ENCODE measurements at regions not wholly inside any gene's neighbourhood (a gene's known extent, or its start where the extent isn't known, plus 50 kb on each side); places are given as distances from the start of the nearest gene placed in this dataset.
"Not testable (repeated sequence)": the region's sequence is repeated elsewhere in the genome, so short reads cannot be mapped to it uniquely, and the experiment has no call there.

DNA sequence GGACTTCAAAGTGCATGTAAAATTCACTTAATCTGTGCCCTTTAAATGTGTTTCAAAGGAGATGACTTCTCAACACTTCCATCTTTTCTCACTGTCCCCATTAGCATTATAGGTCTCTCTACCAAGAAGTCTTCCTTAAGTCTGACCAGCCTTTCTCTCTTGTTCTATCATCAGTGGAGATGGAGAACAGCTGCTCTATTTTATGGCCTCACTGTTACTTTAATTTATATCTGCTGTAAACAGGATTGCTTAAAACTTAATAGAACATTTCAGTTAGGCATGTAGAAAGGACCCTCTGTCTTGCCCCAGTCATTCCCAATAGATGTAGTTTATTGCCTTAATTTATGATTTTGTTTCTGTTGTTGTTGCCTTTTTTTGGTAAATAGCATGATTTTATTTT is 86.0 kb upstream of the CDC42EP3 start:
- in situ Hi-C loops (cut with MboI; ENCODE audit: low sequenced_read_pairs), result not testable (repeated sequence)

DNA sequence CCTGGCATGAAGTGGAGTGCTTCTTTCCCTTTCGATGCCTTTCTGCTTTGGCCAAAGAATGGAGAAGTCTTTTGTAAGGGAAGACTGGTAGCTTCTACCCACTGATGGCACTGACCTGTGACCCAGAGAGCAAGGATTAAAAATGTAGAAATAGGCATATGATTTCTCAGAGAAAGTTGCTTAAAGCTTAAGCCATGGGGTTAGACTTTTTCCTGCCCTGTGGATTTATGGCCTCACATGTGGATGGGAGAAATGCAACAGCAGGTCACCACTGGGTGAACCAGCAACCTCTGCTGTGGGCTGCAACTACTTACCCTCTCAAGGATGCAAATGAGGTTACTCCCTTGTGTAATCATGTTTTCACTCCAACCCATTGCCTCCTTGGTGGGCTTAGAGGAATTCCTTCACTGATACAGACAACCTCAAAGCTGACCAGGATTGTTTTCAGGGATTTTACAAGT is 86.7 kb upstream of the CDC42EP3 start:
- in situ Hi-C loops (cut with MboI; ENCODE audit: low sequenced_read_pairs), result not testable (repeated sequence)

DNA sequence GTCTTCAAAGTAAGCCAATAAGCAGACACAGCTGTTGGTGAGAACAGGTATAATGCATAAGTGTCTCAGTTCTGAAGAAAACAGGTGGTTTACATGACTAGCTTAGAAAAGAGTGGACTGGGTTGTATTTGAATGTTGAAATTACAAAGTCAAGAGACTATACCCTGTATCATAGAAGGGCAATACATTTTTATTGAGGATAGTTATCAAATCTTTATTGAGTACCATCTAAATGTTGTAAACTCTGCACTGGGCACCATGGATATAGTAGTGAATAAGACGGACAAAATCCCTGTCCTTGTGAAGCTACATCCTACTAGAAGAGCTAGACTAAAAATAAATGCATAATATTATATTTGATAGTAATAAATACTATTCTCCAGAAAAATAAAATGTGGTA is 88.5 kb upstream of the CDC42EP3 start:
- in situ Hi-C loops (cut with MboI; ENCODE audit: low sequenced_read_pairs), result not testable (repeated sequence)

DNA sequence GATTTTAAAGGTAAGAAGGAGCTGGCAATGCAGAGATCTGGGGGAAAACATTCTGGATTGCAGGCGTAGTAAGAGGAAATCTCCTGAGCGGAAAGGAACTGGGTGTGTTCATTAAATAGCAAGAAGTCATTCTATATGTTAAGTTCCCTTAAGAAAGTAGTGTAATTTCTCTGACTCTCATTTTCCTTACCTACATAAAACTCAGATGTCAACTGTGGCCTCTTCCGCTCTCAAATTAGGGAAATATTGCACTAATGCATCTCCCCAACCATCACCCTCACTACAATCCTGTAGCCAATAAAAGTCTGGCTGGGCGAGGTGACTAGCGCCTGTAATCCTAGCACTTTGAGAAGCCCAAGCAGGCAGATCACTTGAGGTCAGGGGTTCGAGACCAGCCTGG is 89.0 kb upstream of the CDC42EP3 start:
- in situ Hi-C loops (cut with MboI; ENCODE audit: low sequenced_read_pairs), result no loop called here

DNA sequence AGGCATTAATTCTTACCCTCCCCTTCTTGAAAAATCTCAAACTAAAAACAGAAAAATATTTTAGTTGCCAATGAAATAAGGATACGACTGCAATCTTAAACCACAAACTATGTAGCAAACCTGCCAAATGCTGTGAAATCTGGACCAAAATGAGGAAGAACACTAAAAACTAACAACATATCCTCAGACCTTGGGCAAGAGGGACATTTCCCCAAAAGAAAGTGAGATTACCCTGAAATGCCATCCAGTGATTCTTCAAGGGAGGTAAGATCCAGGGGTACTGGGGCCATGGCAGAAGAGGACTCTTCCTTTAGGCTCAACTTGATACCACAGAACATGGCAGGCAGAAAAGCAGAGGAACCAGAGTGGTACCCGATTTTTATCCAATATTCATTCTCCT is 90.8 kb upstream of the CDC42EP3 start:
- in situ Hi-C loops (cut with MboI; ENCODE audit: low sequenced_read_pairs), result not testable (repeated sequence)

DNA sequence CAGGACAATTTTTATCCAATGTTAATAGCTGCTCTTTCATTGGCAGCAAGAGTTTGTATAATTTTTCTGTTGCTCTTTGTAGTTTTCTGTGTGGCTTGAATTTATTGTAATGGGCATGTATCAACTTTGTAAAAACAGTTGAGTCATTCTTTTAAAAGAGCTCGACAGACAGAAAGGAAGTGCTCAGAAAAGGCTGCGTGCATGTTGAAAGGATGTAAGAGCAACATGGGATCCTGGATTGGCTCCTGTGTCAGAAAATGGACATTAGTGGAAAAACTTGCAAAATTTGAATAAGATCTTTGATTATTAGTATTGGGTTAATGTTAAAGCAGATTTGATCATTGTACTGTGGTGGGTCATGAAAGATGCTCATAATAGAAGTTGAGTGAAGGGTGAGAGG is 93.3 kb upstream of the CDC42EP3 start:
- in situ Hi-C loops (cut with MboI; ENCODE audit: low sequenced_read_pairs), result no loop called here

DNA sequence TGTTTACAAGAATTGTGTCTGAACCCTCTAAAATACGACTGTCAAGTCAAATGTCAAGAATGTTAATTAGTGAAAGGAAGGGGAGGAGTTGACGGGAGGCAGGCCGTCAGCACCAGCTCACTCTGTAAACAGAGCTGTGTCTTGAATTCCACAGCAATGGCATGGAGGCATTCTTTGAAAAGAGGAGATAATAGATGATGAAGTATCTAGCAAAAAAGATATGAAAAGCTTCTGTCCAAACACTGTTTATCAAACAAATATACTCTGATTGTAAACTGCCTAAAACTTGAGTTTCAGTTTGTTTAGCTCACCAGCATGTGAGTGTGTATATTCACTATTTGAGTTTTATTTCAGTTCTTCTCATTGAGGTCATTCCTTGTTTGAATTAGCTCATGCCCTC is 94.7 kb upstream of the CDC42EP3 start:
- in situ Hi-C loops (cut with MboI; ENCODE audit: low sequenced_read_pairs), result no loop called here

DNA sequence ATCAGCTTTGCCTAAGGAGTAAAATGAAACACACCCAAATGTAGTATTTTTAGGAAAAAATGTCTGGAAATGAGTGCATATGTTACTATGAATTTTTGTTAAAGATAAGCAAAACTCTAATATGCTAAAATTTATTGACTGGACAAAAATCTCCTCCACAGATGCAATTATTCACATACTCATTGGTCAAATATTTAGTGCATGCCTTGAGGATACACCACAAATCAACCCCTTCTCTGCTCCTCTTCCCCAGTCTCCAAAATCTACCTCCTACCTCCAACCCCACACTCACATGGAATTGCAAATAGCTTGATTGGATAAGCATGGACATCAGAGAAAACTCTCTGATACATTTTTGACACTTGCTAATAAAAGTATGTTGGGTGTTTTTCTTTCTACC is 95.6 kb upstream of the CDC42EP3 start:
- in situ Hi-C loops (cut with MboI; ENCODE audit: low sequenced_read_pairs), result no loop called here

DNA sequence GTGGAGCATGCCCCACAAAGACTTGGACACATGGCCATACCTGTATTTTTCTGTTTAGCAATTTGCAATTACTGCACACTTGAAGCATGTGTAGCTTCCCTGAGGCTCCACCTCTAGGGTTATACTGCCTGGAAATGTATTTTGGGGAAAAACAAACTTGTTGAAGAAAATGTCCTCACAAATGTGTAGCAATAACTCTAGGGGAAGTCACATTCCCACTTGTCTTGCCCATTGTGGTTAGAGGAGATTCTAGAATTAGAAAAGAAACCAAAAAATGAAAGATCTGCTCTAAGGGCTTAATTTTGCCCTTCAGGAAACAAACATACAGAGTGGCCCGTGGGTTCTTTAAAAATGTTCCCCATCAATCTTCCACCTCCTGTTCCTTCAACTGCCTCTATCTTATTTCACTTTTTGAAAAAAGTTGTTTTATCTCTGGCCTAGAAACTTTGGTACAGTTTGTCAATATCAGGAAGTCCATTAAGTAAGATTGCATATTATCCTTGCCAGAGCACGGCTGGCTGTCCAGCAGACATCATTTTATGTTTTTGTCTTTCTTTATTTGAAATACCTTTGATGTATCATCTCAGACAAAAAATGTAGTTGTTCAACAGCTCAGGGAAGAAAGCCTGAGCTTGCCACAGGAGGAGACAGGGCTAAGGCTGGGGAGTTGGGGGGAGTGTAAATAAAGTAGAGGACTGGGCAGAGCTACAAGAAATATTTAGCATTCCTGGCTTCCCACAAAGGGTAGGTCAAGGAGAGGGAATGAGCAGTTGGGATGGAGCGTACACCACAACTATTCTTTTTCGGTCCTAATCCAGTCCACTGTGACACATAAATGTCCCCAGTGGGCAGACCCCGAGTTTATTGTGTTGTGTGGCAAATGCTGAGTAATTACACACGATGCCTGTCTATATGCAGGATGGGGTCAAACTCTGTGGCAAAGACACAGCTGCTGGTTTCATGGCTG is 96.8 kb upstream of the CDC42EP3 start:
- in situ Hi-C loops (cut with MboI; ENCODE audit: low sequenced_read_pairs), result no loop called here

DNA sequence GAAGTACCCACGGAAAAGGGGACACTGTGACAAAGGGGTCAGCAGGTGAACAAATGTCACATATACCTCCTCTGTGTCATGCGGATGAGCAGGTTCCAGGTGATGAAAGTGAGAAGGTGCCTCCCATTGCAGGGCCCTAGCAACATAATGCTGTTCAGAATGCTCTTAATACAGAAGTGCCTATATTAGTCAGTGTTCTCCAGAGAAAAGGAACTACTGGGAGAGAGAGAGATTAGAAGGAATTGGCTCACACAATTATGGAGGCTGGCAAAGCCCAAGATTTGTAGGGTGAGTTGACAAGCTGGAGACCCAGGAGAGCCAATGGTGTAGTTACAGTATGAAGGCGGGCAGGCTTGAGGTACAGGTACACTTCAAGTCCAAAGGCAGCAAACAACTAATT is 98.1 kb upstream of the CDC42EP3 start:
- in situ Hi-C loops (cut with MboI; ENCODE audit: low sequenced_read_pairs), result no loop called here

DNA sequence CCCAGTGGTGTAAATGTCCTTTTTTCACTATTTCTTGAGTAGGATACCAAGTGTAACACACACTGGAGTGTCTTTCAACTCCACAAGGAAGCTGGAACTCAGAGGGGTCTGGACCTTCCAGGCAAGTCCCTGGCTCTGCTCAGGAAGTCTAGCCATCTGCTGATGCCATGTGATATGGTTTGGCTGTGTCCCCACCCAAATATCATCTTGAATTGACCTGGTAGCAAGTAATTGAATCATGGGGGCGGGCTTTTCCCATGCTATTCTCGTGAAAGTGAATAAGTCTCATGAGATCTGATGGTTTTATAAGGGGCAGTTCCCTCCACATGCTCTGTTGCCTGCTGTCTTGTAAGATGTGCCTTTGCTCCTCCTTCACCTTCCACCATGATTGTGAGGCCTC is 99.4 kb upstream of the CDC42EP3 start:
- in situ Hi-C loops (cut with MboI; ENCODE audit: low sequenced_read_pairs), result no loop called here

DNA sequence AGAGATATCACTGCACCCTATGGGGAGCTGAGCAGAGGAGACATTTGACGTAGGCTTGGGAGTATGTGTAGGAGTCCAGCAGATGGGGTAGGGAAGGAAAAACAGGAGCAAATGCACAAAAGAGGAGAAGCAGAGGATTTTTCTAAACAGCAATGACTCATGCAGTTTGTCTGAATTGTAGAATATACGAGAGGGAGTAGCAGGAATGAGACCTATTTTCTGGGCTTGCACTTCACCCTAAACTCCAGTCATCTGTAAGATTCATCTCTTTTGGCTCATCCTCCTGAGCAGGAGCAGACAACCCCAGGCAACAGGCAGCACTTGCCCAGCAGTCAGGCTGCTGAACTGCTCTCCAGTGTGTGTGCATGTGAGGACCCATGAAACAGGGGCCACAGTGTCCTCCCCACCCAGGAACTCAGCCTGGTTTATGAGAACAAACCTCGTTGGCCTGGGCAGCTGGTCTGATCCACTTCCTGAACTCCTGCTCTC is 100.2 kb upstream of the CDC42EP3 start:
- in situ Hi-C loops (cut with MboI; ENCODE audit: low sequenced_read_pairs), result no loop called here

DNA sequence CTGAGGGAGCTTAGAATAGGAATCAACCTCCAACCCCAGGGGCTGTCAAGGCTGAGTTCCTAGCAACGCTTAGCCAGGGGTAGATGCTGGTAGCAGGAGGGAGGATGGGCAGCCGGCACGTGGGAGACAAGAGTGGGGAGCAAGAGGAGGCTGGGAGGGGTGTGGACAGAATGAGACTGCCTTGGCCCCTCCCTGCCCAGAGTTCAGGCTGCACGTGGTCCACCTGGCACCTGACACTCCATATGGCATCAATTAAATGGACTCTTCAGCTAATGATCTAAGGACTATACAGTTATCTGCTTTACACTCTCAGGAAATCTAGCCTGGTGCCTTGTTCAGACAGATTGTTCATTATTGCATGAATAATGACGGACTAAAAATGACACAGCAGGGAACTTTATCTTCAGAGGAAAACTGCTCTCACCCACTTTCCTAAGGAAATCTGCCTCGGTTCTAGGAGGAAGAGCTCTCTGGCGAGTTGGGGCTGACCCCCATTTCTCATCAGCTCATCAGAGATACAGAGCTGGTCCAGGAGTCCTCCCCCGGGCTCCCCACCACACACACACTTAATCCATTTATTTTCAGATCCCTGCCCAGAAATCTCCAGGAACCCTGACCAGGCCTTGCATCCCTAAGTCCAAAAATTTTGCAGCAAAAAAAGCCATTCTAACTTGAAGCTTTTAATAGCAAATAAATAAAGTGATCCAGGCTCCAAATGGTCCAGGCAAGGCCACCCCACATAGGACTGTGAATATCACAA is 102.1 kb upstream of the CDC42EP3 start:
- in situ Hi-C loops (cut with MboI; ENCODE audit: low sequenced_read_pairs), result no loop called here

DNA sequence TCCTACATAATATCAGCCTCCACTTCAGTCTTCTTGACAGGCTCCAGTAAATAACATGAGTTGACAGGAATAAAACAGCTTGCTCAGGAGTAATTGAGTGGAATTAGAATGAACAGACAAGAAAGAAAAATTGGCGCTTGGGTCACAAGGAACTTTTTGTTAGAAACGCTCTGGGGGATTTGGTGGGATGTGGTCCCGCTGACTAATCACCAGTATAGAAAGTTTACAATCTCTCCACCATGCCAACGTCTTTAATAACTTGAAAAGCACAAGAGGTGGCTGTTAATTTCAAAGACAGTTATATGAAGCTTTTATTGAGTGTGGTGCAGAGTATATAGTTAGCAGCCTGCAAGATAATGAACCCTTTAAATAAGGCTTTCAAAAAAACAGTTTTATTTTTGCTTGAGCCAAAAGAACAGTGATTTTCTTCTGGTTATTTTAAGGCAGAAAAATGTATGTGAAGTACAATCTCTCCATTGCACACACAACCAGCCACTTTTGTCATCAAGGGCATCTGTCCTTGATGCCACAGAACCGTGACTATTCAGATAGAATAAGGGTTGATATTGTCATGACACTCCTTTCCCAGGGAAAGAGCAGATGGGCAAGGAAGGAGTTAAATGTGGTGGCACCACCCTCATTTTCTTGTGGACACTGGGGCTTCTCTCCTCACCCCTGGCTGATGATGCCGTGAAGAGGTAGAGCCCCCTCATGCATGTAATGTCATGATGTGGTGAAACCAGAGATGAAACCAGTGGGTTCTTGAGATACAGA is 102.9 kb upstream of the CDC42EP3 start:
- in situ Hi-C loops (cut with MboI; ENCODE audit: low sequenced_read_pairs), result not testable (repeated sequence)

DNA sequence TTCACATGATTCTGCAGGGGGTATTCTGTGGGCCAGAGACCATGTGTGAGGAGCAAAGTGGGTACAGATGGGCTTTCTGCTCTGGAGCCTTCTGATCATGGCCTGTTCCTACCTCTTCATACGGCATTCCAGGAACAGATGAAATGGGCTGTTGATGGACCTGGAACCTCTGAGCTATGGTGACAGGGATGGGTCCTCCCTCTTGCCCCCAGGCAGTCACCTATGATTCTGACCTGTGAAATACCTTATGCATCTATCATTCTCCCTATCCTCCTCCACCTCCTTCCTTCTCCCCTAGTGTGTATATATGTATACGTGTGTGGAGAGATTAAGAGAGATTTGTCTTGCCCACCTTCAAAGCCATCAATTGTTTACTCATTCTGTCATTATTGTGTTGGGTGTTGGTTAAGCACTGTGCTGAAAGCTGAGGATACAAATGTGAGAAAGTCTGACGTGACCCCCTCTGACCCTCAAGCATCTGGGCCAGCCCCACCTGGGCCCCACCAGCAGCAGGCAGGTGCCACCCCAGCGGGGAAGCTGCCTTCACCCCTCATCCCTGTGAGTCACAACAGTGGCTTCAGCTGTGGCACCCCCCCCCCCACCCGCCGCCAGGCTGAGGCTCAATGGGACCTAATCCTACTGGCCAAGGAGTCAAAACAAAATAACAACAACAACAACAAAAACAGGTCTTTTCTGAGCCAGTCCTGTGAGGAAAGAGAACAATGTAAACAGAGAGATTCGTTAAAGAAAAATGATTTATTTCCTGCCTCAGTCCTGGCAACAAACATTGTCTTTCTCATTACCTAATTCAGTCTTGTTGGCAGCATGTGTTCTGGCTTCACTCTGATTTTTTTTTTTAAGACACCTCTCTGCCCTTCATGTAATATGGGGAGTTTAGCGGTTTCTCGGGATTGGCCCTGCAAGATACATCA is 103.8 kb upstream of the CDC42EP3 start:
- in situ Hi-C loops (cut with MboI; ENCODE audit: low sequenced_read_pairs), result no loop called here

DNA sequence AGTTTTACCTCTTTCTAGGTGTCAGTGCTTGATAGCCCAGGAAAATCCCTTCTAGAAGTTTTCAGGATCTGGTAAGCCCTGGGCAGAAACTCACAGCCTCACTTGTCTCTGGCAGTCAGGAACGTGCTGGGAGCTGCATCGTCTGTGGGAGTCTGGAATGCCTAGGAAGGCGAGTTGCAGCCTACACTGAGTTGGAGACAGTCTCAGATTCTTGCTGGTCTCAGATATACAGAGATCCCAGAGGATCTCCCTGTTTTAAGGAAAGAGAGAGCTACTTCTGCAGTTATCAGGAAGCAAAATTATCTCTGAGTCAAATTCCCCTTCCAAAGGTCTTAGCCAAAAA is 104.4 kb upstream of the CDC42EP3 start:
- in situ Hi-C loops (cut with MboI; ENCODE audit: low sequenced_read_pairs), result no loop called here

DNA sequence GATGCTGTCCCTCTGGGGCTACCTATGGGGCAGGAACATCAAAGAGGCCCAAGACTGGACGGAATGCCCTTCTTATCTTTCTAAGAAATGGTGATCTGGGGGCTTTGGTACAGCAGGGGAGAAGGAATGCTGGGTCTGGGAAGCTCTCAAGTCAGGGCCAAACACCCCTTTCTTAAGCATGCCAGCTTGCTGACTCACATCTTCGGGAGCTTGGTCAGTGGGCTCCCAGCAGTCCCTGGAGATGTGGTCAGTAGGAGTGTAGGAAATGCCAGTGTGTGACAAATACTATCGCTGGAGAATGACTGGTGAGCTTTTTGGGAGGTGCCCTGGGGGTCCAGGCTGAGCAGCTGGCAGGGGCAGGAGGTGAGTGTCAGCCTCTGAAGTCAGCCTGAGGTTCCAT is 105.0 kb upstream of the CDC42EP3 start:
- in situ Hi-C loops (cut with MboI; ENCODE audit: low sequenced_read_pairs), result no loop called here

DNA sequence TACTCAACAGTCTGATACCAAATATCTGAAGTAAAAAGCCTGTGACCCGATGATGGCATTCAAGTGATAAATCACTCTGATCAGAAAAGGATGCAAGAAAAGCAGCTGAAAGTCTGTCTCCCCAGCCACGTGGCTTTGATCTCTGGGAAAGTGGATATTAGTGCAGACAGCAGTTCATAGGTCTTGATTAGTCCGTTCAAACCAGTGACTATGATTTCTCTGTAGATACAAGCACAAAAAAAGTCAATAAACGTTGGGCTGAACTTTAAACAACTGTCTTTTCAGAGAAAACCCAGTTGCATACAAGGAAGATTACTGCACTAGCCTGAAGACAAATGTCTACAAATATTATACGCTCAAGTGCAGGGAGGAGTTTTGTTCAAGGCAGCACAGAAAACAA is 107.7 kb upstream of the CDC42EP3 start:
- in situ Hi-C loops (cut with MboI; ENCODE audit: low sequenced_read_pairs), result no loop called here

DNA sequence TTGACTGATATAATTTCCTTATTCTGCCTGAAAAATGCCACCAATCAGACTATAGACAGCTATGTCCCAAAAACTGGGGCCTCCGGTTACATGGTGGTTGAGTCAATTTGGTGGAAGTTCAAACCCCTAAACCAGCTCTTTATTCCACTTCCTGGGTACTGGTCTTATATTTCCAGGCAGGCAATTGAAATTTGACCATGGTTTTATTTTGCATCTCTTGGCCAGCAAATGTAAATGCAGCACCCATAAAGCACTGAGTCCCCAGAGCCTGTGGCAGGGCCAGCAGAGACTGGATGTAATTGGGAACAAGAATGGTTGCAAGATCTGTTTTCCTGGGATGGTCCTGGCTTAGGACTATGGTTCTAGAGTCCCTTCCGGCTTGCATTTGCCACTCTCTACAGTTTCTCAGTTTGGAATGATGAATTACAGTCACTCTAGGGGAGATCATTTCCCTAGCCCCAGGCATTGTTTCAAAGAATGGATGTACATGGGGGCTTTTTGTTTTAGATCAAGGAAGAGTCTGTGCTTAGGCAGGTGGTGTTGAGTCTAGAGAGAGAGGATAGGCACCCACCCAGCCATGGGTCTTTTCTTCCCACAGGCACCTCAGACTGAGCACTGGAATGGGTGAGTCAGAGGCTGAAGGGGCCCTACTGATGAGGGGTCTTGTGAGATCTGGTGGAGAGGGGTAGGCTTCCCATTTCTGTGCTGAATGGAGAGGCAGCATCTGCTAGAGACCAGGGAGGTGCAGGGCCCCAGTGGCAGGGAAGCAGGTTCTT is 108.4 kb upstream of the CDC42EP3 start:
- in situ Hi-C loops (cut with MboI; ENCODE audit: low sequenced_read_pairs), result no loop called here

DNA sequence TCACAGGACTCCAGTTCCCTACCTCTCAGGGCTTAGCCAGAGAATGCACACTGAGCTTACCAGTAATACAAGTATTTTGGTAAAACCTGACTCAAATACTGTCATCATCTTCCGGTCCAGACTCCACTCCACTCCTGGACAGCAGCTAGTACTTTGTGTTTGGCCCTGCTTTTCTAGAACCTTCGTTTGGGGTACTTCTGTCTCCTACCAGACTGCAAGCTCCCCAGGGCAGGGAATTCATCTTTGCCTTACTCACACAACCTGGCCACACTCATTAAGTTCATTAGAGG is 108.9 kb upstream of the CDC42EP3 start:
- in situ Hi-C loops (cut with MboI; ENCODE audit: low sequenced_read_pairs), result no loop called here

All from HL-60/S4 (cell line).